GM13976 (cell line): ENCODE measurements at regions not wholly inside any gene's neighbourhood (a gene's known extent, or its start where the extent isn't known, plus 50 kb on each side); places are given as distances from the start of the nearest gene placed in this dataset.

Source experiments
- DNase-seq: peaks from one replicate; pipeline ENCODE4 v3.0.0; 2012; ENCODE audit warnings: low spot score
- in situ Hi-C: fragments of 300-500 bp; cut with MboI; formaldehyde crosslinking; loops from one replicate; pipeline ENCODE4 v1.12.0; 2022; ENCODE audit warnings: low sequenced_read_pairs, mixed read lengths, inconsistent platforms; ENCODE audit not compliant: unreplicated experiment
- TF ChIP-seq, protein P1 (sequence below): IDR thresholded peaks from 2 replicates; pipeline ENCODE4 v1.5.1; 2012; ENCODE audit warnings: borderline replicate concordance, mild to moderate bottlenecking; ENCODE audit not compliant: insufficient read depth; ENCODE audit errors: extremely low read depth, missing control alignments, control extremely low read depth

DNA sequence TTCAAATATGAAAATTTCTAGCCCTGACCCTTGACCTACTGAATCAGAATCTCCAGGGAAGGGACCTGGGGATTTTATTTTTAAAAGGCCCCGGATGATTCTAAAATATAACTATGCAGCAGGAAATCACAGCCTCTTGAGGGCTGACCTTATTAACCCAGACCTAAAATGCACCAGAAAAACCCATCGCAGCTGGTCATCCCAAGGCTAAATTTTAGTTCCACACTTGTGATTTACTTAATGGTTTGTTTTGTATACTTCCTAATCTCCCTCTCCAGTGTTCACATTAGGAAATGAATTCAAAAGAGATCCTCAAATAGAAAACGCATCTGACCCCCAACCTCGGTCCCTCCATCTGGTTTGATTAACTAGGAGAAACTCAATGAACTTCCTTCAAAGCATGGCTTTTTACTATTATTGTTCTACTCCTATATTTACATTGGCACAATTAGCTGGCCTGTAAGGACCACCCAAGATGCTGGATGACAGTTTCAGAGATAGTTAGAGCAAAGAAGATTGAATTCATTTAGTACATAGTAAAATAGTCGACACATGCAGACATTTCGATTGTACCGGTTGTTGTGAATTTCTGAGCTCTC, 147.8 kb upstream of the MED14 start:
- TF ChIP-seq, protein P1, sequence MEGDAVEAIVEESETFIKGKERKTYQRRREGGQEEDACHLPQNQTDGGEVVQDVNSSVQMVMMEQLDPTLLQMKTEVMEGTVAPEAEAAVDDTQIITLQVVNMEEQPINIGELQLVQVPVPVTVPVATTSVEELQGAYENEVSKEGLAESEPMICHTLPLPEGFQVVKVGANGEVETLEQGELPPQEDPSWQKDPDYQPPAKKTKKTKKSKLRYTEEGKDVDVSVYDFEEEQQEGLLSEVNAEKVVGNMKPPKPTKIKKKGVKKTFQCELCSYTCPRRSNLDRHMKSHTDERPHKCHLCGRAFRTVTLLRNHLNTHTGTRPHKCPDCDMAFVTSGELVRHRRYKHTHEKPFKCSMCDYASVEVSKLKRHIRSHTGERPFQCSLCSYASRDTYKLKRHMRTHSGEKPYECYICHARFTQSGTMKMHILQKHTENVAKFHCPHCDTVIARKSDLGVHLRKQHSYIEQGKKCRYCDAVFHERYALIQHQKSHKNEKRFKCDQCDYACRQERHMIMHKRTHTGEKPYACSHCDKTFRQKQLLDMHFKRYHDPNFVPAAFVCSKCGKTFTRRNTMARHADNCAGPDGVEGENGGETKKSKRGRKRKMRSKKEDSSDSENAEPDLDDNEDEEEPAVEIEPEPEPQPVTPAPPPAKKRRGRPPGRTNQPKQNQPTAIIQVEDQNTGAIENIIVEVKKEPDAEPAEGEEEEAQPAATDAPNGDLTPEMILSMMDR = no peak
- in situ Hi-C loops = no loop called here
- no peak for DNase-seq

DNA sequence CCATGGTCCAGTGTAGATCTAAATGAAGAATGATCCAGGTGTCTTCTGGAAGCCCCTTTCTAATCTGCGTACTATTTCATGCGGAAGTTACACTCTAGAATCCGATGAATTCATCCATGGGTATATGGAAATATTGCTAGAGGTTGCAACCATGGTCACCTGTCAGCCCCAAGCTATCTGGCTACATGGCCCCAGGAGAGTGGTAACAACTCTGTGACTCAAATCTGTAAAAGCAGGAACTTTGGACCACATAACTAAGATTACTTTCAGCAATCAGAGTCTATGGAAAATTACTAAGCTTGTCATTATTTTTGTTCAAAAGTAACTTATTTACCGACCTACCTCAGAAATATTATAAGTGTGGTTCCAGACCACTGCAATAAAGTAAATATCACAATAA, 150.6 kb upstream of the MED14 start:
- DNase-seq = no peak
- in situ Hi-C loops = no loop called here
- TF ChIP-seq, protein P1 = no peak

DNA sequence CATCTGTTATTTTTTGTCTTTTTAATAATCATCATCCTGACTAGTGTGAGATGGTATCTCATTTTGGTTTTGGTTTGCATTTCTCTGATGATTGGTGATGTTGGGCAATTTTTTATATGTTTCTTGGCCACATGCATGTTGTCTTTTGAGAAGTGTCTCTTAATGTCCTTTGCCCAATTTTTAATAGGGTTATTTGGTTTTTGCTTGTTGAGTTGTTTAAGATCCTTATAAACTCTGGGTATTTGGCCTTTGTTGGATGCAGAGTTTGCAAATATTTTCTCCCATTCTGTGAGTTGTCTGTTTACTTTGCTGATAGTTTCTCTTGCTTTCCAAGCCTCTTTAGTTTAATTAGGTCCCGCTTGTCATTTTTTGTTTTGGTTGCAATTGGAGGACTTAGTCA, 152.1 kb upstream of the MED14 start:
- in situ Hi-C loops = no loop called here
- TF ChIP-seq, protein P1 = no peak
- DNase-seq = no peak

DNA sequence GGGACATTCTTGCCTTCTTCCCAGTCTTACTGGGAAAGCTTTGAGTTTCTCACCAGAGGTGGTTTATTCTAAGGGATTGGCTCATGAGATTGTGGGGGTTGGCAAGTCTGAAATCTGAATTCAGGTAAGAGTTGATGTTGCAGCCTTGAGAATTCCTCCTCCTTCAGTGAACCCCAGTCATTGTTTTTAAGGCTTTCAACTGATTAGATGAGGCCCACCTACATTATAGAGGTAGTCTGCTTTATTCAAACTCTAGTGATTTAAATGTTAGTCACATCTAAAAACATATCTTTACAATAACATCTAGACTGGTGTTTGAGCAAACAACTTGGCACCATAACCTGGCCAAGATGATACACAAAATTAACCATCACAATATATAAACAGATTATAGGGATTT, 156.5 kb upstream of the MED14 start:
- in situ Hi-C loops = no loop called here
- no peak for DNase-seq
- TF ChIP-seq, protein P1 = no peak

DNA sequence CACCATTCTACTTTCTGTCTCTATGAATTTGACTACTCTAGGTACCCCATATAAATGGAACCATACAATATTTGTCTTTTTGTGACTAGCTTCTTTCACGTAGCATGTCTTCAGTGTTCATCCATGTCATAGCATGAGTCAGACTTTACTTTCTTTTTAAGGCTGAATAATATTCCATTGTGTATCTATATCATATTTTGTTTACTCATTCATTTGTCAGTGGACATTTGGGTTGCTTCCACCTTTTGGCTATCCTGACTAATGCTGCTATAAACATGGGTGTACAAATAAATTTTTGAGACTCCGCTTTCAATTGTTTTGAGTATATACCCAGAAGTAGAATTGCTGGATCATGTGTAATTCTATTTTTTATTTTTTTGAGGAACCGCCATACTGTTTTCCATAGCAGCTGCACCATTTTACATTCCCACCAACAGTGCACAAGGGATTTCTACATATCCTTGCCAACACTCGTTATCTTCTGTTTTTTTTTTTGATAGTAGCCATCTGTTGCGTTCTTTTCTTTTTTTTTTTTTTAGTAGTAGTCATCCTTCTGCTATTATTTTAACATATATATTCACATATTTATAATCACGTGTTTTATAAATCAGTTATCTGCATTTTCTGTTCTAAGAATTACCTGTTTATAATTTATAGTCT, 158.0 kb upstream of the MED14 start:
- in situ Hi-C loops = no loop called here
- TF ChIP-seq, protein P1 = no peak

DNA sequence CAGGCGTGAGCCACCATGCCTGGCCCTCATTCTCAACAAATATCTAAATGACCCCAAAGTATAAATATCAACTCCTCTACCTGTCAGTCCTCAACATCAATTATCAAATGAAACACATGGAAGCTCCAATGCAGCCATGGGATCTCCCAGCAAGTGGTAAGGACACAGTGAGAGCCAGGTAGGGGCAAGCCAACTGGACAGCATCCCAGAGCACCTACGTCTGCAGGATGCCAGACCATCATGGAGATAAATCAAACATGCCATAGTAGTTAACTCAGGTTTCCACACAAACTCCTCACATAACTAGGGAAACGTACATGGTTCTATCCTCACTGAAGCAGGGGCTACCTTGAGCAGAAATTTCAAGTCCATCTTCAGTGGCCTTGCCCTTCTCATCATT, 159.9 kb upstream of the MED14 start:
- no peak for DNase-seq
- TF ChIP-seq, protein P1 = no peak
- in situ Hi-C loops = no loop called here

More for the DNA sequence above, 158.0 kb upstream of the MED14 start:
- no peak for DNase-seq
